ENCODE measurements at regions not wholly inside any gene's neighbourhood (a gene's known extent, or its start where the extent isn't known, plus 50 kb on each side); places are given as distances from the start of the nearest gene placed in this dataset.

DNA sequence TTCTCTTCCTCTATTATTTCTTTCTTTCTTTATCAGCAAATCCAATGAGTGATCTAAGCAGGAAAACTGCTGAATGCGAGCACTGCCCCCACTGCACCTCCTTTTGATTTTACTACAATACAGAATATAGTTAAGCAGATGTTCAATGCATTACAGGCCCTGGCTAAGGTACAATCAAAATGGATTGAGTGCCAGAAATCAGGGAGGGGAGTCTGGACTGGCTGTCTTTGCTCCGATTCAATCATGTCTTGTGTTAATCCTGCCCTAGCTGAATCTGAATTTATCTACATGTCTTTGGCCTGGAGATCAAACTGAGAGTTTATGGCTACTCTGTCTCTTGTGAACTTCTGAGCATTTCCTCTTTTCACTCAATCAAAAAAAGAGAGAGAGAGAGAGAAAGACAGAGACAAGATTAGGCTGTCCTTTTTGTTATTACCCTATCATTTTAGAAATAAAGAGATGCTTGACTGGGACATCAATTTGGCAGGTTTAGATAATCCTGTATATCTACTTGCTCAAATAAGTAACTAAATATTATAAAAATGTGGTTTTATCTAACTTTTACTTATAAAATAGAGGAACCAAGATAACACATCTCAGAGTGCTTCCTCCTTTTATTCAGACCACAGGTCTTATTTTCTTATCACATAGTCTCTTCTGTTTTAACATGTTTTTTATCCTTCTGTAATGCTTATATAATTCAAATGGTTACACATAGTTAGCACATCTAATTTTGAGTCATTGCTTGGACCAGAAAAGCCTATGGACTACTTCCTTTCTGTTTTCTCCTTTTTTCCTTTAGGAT, 656.2 kb downstream of the KCNJ2 start:
- no peak for DNase-seq

DNA sequence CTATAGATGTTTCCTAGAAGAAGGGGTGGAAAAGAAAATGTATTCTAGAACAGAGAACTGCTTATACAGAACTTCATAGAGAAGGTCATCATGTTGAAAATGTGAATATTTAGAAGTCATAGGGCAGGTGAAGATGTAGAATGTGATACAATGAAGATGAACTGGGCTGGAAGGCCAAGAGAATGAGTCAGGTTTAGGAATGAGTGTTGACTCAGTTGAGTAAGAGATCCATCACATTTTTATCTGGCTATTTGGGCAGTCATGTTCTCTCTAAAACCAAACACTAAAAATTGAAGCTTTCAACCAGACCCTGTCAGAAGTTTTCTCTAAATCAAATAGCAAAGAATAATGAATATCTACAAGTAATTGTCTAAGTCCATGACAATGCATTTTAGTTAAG, 660.5 kb downstream of the KCNJ2 start:
- no peak for DNase-seq

DNA sequence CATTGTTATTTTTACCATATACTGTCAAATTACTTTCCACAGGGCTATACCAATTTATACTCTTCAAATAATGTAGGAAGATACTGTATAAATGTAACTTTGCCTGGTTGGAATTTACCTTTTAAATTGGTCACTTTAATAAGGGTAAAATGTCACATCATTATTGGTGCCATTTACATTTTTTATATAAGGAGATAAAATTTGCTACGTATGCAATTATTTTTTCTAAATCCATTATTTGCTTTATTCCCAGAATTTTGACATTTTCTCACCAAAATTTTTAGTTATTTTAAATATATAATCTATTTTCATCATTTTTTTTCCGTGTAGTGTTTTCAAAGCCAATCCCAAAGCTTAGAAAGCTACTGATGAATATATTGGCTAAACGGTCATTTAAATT, 664.7 kb downstream of the KCNJ2 start:
- no peak for DNase-seq

DNA sequence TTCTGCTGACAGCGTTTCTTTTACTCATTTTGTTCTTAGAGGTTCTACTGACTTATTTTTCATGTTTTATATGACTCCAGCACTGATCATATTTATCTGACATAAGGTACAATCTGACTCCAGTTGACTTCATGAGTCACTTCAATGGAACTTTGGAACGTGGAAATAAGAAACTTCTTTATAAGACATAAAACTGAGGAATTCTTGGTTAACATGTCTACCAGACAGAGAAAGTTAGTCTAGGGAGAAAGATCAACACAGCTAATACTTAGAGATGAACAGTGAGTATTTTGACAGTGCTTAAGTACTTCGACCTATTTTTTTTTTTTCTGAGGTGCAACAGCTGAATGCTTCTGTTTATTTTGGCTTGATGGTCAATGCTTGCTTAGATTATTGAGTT, 679.5 kb downstream of the KCNJ2 start:
- DNase-seq = no peak

DNA sequence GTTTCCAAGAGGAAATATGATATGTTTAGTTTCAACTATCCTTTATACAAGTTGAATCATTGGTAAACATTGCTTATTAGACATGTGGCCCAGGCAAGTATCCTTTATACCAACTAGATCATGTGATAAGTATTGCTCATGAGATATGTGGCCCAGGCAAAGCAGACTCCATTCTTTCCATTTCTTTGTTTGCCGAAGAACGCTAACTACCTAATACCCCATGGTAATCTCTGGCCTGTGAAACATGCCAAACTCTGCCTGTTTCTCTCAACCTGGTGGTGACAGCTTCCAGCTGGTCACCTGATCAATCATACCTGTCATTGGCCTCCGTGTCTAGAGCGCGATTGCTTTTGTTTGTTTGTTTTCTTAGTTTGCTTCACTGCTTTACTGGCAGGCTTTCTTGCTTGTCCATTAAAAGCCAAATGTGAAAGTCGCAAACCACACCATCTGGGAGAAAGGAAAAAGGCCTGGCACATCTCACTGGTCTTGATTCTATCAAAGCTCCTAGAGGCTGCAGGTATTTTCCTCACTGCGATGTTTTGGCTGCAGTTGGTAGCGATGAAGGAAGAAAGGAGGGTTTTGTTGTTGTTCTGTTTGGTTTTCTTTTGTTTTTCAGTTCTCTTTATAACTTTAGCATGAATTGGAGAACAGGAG, 686.2 kb downstream of the KCNJ2 start:
- no peak for DNase-seq

DNA sequence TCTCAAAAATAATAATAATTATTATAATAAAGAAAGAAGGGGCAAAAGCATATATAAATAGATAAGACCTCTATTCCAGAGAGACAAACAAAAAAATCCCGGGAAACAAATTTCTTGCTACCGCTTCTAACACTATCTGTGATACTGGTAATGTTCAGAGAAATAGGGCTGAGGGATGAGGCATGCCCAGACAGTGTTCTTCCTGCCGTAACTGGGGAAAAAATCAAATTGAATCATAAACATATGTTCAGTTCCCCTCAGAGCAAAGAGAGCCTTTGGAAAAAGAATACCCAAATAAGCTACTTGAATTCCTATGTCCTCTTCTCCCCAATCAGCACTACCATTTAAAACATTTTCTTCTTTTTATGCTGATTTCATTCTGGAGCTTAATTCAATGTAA, 688.0 kb downstream of the KCNJ2 start:
- no peak for DNase-seq

DNA sequence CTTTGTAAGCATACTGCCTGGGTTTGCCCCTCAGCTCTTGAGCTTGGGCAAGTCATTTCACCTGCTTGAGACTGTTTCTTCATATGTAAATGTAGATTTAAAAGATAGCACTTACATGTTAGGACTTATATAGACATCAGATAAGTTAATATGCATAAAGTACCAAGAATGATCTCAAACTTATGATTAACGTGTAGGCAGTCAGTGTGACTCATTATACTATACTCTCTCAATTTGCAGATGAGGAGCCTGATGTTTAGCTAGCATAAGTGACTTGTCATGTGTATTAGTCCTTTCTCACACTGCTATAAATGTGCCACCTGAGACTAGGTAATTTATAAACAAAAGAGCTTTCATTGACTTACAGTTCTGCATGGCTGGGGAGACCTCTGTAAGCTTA, 690.5 kb downstream of the KCNJ2 start:
- no peak for DNase-seq

DNA sequence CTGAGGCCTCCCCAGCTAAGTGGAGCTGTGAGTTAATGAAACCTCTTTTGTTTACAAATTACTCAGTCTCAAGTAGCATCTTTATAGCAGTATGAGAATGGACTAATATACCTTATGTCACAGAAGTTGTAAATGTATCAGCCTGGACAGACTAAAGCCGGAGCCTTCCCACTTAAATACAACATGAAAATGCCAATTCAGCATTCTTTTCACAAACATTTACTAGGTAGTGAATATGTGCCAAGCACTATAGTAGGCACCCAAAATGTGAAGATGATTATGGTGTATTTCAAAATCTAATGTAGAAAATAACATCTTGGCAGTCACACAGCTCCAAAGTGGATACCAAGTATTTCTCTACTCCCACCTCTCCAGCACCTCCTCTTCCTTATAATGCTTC, 693.0 kb downstream of the KCNJ2 start:
- no peak for DNase-seq

DNA sequence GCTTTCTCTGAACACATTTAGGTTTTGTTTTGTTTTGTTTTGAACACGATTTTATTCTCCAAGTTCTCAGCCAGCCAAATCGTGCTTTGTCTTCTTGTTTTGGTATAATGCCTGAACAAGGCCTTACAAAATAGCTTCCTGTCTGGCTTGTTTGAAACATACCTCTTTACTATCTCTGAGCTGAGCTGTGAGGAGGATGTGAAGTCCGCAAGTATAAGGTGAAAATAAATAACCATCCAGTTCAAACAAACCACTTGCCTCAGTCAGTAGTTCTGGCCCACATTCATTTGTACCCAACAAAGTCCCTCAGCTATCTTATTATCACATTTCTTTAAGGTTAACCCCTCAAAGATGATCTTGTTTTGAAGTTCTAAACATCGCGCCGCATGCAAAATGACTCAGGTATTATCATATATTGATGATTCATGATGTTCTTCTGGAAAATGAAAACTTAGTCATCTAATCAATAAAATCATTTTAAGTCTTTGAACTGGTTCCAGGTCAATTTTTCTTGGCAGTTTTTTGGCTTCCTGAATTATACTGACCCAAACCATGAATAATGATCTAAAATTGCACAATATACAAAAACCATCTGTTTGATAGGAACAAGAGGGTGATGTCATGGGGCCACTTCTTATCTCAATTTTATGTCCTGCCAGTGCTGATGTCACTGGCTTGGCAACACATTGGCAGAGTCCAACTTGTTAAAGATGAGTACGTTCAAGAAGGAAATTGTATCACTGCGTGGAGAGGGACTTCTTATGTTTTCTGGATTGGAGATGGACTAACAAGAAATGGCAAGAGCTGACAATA, 694.3 kb downstream of the KCNJ2 start:
- no peak for DNase-seq

DNA sequence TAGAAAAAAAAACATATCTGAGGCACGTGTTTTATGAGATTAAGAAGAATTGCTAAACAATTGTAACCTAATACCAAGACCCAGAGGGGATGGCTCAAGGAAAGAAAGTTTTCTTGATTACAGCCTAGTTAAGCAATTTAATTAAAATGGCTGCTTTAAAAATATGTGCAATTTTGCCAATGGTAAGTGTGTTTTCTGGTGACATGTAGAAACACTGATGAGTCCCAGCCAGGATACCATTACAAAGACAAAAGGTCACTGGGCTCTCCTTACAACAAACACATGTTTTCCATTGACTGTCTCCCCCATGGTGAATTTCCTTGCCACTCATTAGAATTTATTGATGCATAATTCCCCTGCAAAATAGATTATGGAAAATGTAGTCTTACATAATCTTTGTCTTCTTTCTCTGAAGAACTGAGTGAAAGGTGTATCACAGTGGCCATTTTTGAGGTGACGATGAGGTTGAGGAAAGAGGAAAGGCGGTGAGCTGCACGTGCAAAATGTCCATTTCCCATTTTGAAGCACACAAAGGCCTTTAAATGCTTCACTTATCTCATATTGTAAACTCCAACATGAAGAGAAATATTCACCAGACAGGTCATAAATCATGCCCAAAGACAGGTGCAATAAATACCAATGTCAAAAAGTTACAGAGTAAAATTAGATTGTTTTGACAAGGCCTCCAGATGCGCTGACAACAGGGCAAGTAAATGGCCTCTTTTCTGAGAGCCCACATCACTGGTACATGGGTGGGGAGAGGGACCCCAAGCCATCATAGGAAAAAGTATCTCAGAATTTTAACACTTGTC, 696.9 kb downstream of the KCNJ2 start:
- no peak for DNase-seq

DNA sequence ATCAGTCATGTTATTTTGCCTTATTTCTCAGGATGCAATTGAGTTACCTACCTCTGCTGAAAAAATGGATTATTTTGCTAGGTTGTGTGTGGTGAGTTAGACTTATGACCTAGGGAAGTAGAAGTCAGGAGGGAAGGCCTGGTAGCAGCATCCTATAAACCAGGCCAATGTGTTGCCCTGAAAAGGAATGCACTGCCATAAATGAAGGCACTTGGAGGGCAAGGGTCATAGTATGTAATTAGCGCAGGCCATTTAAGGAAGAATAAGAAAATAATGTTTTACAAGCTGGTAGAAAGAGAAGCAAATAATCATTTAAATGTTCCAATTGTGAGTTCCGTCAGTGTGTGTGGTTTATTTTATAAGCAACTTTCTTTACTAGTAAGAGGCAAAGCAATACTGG, 698.8 kb downstream of the KCNJ2 start:
- no peak for DNase-seq

DNA sequence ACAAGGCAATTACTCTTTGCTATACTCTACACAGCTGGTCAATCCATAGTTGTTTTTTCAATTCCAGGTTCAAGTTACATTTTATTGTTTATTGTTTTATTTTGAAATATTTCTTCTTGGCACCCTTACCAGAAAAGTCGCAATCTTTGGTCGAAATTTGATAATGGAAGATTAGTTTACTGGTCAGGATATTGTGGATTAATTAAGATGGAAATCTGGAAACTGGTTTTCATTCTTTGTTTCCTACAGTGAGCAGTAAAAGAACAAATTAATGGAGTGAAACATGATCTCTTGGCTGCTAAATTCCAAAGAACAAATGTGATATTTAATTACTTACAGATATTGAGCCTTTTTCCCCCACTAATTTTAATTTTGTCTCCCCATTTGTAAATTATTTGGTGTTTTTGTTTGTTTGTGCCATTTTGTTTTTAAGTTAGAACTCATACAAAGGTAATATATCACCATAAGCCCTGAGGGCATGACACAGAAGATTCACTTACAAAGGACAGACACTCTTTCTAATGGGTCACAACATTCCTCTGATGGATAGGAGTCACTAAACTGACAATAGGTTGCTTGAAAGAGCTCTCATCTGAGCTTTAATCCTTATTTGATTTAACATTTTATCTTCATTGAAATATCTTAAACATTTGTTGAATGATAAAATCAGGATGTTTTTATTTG, 700.2 kb downstream of the KCNJ2 start:
- DNase-seq = no peak

DNA sequence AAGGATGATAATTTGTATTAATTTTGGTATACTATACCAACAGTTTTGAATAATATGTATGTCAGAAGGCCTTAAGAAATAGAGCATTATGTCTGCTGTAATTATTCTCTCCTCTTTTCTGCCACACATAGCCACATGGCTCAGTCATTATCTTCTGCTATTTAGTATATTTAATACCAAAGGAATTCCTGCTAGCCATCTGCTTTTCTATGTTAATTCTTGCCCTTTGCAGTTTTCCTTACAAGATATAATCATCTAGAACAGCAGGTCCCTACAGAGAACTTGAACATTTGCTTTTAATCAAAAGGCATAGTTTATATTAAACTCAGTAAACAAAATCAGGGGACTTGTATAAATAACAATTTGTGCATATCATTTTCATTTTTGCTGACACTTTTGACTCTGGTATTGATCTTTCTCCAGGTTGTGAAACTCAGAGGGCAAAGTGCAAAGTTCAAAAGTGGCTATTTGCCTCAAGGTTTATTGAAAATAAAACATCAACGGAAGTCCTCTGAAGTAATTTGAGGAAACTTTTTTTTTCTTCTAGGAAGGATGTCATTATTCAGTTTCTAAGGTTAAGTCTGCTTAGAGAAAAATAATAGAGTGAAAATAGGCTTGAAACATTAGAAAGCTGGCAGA, 702.0 kb downstream of the KCNJ2 start:
- no peak for DNase-seq

DNA sequence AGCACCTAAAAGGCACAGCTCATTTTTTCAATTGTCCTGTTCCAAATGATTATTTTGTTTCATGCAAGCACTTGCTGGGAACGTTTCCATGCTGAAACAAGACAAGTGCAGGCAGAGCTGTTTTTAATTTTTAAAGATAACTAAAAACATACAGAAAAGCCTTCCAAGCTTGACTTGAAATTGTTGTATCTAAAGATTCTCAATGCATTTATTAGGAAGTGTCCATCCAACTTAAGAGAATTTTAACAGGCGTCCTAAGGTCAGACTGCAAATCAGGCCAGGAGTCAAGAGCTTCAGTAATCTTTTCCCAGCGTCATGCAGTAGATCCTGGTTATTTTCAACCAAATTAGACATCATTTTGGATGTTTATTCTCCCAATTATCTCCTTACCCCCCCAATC, 702.8 kb downstream of the KCNJ2 start:
- DNase-seq = no peak

DNA sequence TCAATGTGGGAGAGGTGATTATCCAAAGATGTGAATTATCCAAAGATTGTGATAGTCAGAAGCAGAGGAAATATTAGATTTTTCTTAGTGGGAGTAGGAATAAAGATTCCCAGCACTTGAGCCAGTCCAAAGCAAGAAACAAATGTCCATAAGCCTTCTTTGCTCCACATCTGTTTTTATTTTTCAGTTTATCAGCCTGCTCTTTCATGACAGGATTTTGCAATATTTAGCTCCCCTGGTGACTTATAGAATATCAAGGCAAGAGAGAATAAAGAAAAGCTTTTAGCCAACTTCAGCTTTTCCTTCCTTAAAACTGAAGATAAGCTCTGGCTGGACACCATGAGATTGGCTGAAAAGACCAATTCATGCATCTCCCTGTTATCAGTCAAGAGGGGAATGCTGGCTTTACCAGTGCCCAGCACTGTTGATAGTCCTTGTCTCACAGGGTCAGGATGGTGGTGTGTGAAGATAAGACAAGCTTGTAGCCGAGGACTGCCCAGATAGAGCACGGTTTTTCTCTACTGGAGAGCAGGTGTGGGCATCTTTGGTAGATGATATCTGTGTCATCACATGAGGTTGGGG, 706.5 kb downstream of the KCNJ2 start:
- no peak for DNase-seq

DNA sequence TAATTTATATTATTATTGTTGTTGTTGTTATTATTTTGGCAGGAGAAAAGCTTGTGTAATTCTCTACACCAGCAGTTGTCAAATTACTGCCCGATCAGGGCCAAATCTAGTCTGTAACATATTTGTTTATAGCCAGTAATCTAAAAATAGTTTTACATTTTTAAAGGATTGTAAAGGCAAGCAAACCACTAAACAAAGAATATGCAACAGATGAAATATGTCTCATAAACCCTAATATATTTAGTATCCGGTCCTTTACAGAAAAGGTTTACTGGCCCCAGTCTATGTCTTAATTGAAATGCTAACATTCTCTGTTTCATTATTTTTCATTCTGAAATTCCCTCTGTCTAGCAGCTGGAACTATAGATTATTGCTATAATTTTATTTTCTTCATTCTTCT, 709.5 kb downstream of the KCNJ2 start:
- no peak for DNase-seq

DNA sequence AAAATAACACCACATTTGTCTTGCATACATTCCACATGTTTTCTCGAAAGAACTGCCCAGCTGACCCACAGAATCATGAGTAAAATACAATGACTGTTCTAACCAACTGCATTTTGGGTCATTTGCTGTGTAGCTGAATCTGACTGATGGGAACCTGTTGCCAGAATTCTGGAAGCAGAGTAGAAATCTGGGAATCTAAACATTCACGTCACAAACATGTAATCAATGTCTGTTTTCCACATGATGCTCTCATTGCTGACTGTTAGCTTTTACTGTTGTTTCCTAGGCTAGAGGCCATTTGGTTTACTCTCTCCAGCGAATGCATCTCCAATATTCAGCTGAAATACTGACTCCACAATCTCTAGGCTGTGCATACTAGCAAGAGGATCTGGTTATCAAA, 710.1 kb downstream of the KCNJ2 start:
- DNase-seq = no peak

DNA sequence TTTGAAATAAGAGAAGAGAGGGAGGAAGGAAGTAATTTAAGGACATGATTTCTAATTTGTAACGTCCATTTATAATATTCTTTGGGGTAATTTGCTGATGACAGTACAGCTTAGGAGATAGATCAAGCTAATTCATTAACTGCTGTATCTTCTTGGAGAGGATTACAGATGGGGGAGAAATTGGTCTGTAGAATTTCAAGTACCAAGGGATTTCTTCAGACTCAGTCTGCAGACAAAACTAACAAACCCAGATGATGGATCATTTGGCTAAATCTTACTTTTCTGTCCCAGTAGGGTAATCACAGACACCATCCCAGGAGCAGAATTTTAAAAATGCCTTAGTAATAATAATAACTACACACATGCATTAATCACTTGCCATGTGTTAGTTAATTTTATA, 711.8 kb downstream of the KCNJ2 start:
- no peak for DNase-seq

DNA sequence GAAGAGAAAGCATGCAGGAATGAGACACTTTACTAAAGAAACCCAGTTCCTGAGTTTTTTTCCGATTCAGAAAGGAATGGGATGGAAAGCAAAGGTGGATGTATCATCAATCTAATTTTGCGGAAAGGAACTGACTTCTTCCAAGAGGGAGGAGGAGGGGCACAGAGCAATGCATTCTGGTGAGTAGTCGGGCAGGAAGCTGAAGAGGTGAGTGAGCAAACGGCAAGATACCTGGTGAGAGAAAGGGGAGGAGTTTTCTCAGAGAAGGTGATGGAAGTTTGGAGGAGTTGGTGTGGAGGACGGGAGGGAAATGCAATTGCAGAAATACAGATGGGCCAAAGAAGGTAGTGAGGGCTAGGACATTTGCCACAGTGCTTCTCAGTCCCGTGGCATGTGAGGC, 713.2 kb downstream of the KCNJ2 start:
- DNase-seq = no peak

DNA sequence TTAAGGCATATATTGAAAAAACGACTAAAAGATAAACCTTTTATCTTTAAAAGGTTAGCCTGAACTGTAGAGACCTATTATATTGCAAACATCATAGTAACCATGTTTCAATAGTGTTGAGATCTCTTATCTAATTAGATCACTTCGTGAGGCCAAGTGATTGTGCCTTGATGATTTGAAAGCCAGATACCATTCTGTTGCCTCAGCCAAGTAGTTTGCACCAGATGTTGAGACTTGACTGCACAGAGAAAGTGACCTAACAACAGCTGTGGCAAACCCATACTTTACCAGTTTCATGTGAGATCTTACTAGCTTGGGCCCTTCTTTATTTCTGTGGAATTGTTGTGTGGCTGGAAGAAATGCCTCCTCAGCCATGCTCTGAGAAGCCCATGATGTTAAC, 717.3 kb downstream of the KCNJ2 start:
- no peak for DNase-seq

DNA sequence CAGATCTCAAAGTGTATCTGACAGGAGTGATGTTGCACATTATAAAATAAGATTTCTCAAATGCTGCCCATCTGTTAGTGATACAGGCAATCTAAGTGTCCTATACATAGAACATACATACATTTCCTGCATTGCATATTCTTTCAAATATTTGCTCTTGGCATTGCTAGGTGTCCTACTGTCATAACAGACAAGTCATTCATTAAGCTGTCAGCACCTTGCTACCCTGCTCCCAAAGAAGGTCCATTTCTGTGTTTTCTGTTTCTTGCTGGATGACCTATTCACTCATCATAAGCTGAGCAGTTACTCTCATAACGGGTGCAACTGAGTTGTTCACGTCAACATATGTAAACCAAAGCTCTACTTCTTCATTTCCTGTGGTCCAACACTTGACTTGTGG, 719.0 kb downstream of the KCNJ2 start:
- no peak for DNase-seq

DNA sequence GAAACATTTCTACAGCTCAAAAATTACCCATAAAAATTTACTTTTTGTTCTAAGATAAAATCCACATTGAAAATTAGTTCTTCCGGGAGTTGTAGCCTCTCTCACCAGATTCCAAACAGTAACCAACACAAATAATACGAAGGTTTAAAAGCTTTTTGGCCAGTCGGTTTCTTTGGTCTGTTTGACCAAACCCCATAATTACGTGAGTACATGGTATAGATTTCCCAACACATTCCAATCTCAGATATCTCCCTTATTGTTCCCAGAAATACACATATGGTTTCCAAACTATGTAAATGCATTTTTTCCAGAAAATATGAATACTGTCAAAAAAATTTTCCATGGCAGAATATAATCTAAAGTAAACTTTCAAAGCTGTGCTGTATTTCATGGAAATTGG, 722.0 kb downstream of the KCNJ2 start:
- DNase-seq = no peak

All from SIG-M5 (cell line).